HG02973 (cell line): ENCODE measurements at regions not wholly inside any gene's neighbourhood (a gene's known extent, or its start where the extent isn't known, plus 50 kb on each side); places are given as distances from the start of the nearest gene placed in this dataset.

Experiments
- ATAC-seq: cut with Tn5 transposase; IDR thresholded peaks from one replicate; pipeline ENCODE4 v1.9.1; 2021; ENCODE audit warnings: moderate library complexity; ENCODE audit not compliant: unreplicated experiment

- no peak for ATAC-seq
Measured at GRCh38 chr1:191634801-191635508, 523.3 kb upstream of the RGS18 start.

DNA sequence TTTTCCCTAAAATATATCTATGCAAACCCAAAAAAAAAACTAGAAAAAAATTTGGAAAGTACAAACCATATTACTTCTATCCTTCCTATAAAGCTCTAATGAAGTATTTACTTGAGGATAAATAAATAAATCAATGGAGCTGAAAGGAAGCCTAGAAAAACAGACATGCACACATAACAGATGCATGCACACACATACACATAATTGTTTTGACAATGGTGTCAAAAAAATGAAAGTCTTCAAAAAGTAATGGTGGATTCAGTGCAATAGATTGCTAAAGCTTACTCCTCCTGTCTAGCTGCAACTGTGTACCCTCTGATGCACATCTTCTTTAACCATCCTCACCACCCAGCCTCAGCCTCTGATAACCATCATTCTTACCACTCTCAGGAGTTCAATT is 521.9 kb upstream of the RGS18 start:
- no peak for ATAC-seq

GRCh38 chr1:191641420-191642260 is 516.6 kb upstream of the RGS18 start:
- no peak for ATAC-seq

DNA sequence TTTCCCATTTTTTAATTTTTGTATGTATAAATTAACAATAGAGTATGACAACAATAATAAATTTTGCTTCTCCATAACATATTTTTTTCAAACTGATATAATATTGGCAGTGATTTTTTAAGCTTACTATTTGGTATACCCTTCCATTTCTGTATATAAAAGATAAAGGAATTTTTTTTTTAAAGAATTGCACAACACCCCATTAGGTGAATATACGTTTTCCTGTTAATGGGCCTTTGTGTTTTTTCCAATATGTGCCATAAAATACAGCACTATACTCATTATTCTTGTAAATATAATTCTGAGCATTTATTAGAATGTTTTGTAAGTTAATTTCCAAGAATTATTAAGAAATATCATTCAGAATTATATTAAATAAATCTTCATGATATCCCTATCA is 515.2 kb upstream of the RGS18 start:
- ATAC-seq: no peak

GRCh38 chr1:191648939-191649338 is 509.3 kb upstream of the RGS18 start:
- ATAC-seq: no peak

DNA sequence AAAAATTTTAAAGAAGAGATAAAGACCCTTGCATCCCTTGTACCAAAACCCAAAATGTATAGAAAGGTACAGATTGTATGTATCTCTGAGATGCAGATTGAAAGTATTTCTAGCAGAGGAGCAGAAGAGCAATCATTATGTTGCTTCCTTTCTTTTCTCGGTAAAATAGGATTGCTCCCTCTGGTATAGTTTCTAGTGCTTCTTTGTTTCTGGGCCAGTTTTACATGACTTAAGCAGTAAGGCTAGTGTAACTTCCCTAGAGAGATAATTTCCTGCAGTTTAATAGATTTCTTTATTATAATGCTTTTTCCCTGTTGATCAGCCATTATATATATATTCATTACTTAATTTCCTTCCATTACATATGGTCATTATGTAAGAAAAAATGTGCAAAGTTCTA is 496.2 kb upstream of the RGS18 start:
- no peak for ATAC-seq

- ATAC-seq: no peak
Measured at GRCh38 chr1:191662746-191663145, 495.5 kb upstream of the RGS18 start.

DNA sequence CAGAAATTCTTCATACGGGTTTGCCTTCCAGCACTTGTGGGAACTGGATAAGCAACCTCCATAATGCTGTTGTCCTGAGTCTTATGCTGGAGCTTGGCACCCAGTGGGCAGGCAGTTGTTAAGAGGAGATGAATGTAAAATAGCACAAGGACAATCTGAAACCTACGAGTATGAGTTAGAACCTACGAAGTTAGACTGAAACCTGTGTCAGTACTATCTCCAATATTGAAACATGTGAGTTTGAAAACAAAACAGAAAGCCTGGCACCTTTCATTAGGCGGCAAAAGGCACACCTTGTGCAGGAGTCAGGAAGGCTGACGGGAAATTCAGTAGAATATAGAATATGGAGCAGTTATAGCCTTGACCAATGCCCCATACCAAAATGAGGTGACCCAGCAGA is 489.7 kb upstream of the RGS18 start:
- no peak for ATAC-seq

- no peak for ATAC-seq
Measured at GRCh38 chr1:191669629-191670028, 488.6 kb upstream of the RGS18 start.

DNA sequence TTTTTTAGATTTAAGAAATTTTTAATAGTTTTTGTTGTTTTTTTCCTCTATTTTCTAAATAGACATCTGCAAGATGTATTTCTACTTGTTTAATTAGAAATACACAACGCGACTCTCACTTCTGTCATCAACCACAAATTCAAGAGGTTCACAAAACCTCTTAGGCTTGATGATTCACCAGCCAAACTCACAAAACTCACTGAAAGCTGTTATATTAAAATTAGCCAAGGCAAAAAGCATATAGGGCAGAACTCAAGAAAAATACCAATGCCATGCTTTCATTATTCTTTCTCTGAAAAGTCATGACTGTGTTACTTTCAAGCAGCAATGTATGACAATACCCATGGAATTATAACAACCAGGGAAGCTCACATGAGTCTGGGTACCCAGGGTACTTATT is 487.0 kb upstream of the RGS18 start:
- ATAC-seq: no peak

DNA sequence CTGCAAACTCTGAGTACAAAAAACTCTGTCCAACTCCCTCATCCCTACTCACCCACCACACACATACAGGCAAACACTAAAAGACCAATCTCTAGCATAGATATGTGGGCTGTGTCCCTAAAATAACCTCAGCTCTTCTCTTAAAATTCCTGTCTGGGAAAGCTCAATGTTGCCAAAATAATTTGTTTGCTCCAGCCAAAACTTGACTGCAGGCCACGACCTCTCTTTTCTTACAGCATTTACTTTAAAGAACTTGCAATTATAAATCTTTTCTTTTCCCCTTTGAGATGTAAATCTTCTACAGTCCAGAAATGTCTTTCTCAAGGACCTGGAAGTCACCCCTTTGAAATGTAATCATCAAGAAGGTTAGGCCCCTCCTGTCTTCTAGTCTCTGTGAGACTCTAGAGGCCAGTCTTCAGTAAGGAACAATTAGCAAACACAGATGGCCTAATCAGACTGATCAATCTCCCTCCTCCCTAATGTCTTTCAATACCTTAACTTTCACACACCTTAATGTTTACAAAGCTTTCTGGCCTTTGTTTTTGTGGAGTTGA is 483.6 kb upstream of the RGS18 start:
- ATAC-seq: no peak

DNA sequence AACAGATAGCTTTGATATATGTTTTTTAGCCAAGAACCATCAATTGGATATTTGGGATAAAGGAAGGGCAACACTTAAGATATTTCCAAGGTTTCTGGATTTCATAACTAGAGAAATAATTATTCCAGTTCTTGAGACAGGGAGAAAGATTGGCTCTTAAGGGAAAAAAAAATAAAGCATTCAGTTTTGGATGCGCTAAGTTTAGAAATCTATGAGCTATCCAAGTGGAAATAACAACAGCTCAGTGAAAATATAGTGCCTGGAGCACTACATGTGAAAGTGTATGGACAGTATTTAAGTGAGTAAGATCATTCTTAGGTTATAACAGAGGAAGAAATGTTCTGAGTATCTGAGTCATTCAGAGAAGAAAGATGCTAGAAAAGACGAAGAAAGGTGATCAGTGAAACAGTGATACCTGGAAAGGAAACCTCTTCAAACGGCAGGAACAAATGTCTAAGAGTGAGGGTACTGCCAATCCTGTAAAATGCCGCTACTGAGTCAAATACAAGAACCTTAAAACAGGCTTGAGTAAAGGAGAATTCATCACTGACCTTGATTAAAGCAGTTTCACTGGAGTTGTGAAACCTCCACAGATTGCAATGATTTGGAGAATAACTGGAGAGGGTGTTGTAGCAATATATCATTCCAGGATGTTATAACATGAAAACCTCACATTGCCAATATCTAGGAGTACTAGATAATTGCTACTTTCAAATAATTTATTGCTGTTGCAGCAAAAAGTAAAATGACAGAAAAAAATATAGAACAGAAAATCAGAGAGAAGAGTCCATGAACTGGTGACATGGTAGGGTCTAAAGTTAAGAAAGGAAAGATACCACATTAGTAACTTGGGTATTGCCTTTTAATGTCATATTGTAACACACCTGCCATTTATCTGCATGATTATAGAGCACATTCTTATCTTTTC is 482.1 kb upstream of the RGS18 start:
- ATAC-seq: no peak

- no peak for ATAC-seq
Measured at GRCh38 chr1:191685669-191686068, 472.6 kb upstream of the RGS18 start.

DNA sequence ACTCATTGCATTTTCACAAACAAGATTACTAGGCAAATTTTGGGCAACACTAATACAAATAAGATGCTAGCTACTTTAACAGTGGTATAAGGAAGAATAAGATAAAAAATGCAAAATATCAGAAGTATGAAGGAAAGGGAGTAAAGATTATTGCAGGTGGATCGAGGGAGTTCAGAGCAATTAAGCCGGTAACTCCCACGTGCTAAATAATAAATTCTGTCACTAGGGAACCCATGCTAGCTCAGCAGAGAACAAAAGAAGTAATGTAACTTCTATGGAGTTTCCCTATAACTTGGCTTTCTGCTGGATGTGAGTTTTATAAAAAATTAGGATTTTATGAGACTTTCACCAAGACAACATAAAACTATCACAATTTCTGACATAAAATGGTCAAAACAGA is 470.5 kb upstream of the RGS18 start:
- ATAC-seq: no peak

- ATAC-seq: no peak
Measured at GRCh38 chr1:191690931-191691330, 467.3 kb upstream of the RGS18 start.

DNA sequence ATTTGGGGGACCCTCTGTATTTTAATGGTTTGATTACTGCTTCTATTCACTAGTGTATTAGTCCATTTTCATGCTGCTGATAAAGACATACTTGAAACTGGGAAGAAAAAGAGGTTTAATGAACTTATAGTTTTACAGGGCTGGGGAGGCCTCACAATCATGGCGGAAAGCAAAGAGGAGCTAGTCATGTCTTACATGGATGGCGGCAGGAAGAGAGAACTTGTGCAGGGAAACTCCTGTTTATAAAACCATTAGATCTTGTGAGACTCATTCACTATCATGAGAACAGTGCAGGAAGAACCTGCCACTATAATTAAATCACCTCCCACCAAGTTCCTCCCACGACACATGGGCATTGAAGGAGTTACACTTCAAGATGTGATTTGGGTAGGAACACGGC is 464.5 kb upstream of the RGS18 start:
- no peak for ATAC-seq

DNA sequence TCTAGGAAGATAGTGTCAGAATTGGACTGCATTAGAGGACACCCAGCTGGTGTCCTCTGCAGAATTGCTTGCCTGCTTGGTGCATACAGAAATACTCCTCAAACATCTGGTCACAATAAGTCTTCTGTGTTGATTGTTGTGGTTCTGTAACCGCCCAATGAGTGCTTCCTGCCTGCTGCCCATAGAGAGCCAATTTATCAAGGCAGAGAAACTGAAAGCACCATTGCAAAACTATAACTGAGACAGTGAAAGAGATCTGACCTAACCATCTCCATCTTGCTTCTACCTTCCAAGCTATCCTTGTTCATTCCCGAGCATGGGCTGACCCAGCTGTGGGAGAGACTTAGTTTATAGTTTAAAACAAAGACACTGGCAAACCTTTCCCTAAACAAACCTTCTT is 462.4 kb upstream of the RGS18 start:
- ATAC-seq: peak; percentile 94

GRCh38 chr1:191696354-191696753 is 461.9 kb upstream of the RGS18 start:
- no peak for ATAC-seq

GRCh38 chr1:191697556-191697955 is 460.7 kb upstream of the RGS18 start:
- ATAC-seq: no peak

GRCh38 chr1:191698246-191698645 is 460.0 kb upstream of the RGS18 start:
- no peak for ATAC-seq

GRCh38 chr1:191699343-191699742 is 458.9 kb upstream of the RGS18 start:
- peak; percentile 47 for ATAC-seq
